Motor neuron (in vitro differentiated cells): ENCODE measurements at regions not wholly inside any gene's neighbourhood (a gene's known extent, or its start where the extent isn't known, plus 50 kb on each side); places are given as distances from the start of the nearest gene placed in this dataset.

ENCODE experiments used
- ATAC-seq, 8 experiments: fragments of 200-7000 bp; cut with Tn5 transposase; replicated peaks in 6 of 8; 2 replicates each; pipeline ENCODE4 v1.8.0; 2021; ENCODE audit warnings: mild to moderate bottlenecking in 8 of 8, moderate library complexity in 8 of 8
- H3K27ac ChIP-seq, 2 donors: fragments of 250-450 bp; sonication (Bioruptor Pico); 2 replicates each; pipeline ENCODE4 v1.9.0; 2021; ENCODE audit warnings: antibody characterized with exemption in 2 of 2, mild to moderate bottlenecking in 2 of 2, moderate library complexity in 1 of 2
- H3K4me1 ChIP-seq, 2 donors: fragments of 250-450 bp; sonication (Bioruptor Pico); replicated peaks in 1 of 2; 2 replicates each; pipeline ENCODE4 v1.6.1; 2021; ENCODE audit warnings: antibody characterized with exemption in 2 of 2, mild to moderate bottlenecking in 2 of 2, moderate library complexity in 1 of 2
- H3K4me3 ChIP-seq, 5 donors: fragments of 250-450 bp; sonication (Bioruptor Pico); 2 replicates each; pipeline ENCODE4 v1.9.0; 2021; ENCODE audit warnings: antibody characterized with exemption in 5 of 5, mild to moderate bottlenecking in 5 of 5, moderate library complexity in 4 of 5
- WGBS, 10 experiments: fragments of 450-650 bp; shearing (Covaris generic); methylation state at CpG; one replicate each; pipeline ENCODE4 v1.0.0; 2022; 5-methylcytosine and 5-hydroxymethylcytosine counted together
- in situ Hi-C, 9 experiments: fragments of 400-800 bp; cut with MboI; loops; one replicate each; pipeline ENCODE4 v1.15.0; 2021; ENCODE audit warnings: low sequenced_read_pairs in 9 of 9, low pct_unique_long_range_greater_than_20kb in 2 of 9; ENCODE audit not compliant: unreplicated experiment in 9 of 9

DNA sequence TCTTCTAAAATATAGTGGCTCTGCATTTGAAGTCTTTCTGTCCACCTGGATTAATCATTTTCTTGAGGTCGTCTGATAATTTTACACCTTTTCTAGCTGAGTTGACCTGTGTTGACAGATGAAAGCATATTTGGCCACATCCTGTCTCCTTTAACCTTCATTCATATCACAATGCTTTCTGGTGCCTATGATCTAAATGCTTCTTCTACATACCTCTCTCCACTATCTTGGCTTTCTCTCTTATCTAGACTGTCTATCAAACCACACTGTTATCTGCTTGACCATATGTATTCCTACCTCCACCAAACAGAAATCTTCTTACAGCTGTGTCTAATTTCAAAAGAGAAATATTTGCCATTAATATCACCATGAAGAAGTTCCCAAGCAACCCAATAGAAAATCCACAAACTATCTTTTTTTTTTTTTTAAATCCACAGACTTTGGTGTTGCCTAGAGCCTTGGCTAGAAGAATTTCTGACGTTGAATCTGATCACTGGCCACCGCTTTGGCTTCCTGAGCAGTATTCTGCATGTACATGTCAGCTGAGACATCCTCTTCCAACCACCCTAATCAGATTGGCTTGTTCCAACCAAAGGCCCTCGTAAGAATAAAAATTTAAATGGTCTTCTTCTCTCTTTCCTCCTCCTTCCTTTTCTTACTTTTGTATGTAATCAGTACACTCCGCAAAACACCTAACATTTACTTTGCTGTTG, 66.3 kb upstream of the SP4 start:
- H3K4me1 ChIP-seq, result peaks cover 9 to 10% of the 10 kb centered on the region in 2 donors
- in situ Hi-C loops, result no loop called here
- 0 to 93% (median 84%) methylated on average over 1 to 5 of the region's 5 CpGs for WGBS, 10 experiments
- no peak overlapping the region for H3K27ac ChIP-seq
- ATAC-seq, result no peak
- no peak overlapping the region for H3K4me3 ChIP-seq

DNA sequence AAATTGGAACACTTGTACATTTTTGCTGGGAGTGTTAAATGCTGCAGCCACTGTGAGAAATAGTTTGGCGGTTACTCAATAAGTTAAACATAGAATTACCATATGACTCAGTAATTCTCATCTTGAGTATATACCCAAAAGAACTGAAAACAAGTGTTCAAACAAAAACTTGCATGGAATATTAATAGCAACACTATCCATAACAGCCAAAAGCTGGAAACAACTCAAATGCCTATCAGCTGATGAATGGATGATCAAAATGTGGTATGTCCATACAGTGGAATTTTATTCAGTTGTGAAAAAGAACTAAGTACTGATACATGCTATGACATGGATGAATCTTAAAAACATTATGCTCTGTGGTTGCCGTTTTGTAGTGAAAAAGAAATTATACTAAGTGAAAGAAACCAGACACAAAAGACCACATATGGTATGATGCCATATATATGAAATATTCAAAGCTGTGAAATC, 63.0 kb upstream of the SP4 start:
- no peak overlapping the region for H3K27ac ChIP-seq
- in situ Hi-C loops, result no loop called here
- H3K4me3 ChIP-seq, result no peak overlapping the region
- 0 to 100% (median 69%) methylated on average over 1 to 2 of the region's 2 CpGs for WGBS, 10 experiments
- no peak for ATAC-seq
- no peaks in the 10 kb centered on the region for H3K4me1 ChIP-seq

DNA sequence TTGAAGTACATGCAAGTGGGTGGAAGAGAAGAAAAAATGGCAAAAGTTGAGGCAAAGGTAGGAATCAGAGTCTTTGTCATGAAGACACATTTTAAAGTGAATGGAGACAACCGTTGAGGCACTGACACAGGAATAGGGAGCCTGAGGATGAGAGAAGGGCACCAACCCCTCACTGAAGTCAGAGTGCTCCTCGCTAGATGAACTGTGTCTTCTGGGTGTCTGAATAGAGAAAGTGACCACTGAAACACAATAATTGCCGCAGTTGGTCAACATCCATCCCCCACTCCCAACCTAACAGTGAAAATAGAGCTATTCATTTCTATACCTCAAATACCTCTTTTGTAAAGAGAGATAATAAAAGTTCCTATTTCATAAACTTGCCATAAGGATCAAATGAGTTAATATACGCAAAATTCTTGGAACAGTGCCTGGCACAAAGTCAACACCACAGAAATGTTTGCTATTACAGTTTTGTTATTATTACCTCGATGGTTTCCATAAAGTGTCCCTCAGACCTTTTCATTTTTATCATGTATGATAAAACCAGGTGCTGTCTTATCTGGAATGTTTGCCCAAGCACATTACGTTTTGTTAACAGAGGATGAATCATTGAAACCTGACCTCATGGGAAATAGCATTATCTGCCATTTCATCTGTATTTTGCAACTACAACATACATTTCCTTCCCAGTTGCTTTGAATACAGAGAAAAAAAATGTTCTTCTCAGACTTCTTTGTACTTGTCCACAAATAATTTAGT, 61.8 kb upstream of the SP4 start:
- WGBS, 10 experiments, result 0 to 96% (median 83%) methylated on average over 1 to 6 of the region's 6 CpGs
- no peaks in the 10 kb centered on the region for H3K4me1 ChIP-seq
- H3K27ac ChIP-seq, result no peak overlapping the region
- in situ Hi-C loops, result no loop called here
- H3K4me3 ChIP-seq, result no peak overlapping the region
- ATAC-seq, result no peak

DNA sequence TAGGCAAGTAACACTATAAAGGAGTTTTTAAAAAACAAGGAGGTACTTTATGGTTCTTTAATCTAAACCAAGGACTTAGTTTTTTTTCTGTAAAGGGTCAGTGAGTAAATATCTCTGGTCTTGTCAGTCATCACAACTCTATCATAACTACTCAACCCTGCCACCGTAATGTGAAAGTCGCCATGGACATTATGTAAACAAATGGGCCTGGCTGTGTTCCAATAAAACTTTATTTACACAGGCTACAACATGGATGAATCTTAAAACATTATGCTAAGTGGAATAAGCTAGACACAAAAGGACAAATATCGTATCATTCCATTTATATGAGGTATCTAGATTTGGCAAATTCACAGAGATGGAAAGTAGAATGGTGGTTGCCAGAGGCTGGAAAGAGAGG, 60.8 kb upstream of the SP4 start:
- WGBS, 10 experiments, result 17 to 100% (median 93%) methylated on average over 1 to 3 of the region's 3 CpGs; no CpG with 5 or more reads in 1 of the 10 experiments
- Histone ChIP-seq H3K4me3 (no peak overlapping the region), H3K27ac (no peak overlapping the region), H3K4me1 (no peaks in the 10 kb centered on the region)
- ATAC-seq, result no peak
- in situ Hi-C loops, result no loop called here

DNA sequence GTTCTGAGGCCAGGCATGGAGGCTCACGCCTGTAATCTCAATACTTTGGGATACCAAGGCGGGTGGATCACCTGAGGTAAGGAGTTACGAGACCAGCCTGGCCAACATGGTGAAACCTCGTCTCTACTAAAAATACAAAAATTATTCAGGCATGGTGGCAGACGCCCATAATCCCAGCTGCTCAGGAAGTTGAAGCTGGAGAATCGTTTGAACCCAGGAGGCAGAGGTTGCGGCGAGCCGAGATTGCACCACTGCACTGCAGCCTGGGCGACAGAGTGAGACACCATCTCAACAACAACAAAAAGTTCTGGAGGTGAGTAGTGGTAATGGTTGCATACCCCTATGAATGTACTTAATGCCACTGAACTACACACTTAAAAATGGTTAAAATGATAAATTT, 60.3 kb upstream of the SP4 start:
- no peak for ATAC-seq
- H3K27ac ChIP-seq, result no peak overlapping the region
- no peak overlapping the region for H3K4me3 ChIP-seq
- WGBS, 10 experiments, result 0 to 95% (median 82%) methylated on average over 2 to 10 of the region's 10 CpGs; no CpG with 5 or more reads in 1 of the 10 experiments
- H3K4me1 ChIP-seq, result no peaks in the 10 kb centered on the region
- in situ Hi-C loops, result no loop called here

DNA sequence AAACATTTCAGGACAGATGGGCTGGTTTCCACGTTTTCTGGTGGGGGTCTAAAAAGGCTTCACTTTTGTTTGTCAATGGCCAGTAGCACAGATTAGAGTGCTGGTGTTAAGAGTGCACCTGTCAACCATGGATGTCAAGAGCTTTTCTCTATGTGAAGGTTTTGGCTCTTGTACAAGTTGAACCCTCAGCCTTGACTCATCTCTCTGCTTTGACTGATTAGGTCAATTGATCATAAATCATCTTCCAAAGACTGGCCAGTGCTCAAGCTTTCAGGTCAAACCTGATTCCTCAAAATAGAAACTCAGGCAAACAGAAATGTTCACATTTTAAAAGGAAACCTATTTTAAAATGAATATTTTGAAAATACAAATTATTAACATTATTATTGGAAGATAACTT, 59.6 kb upstream of the SP4 start:
- Histone ChIP-seq H3K4me3 (no peak overlapping the region), H3K4me1 (no peaks in the 10 kb centered on the region), H3K27ac (no peak overlapping the region)
- WGBS, 10 experiments, result 0 to 88% (median 0%) methylated on average over 1 of the region's 1 CpG; no CpG with 5 or more reads in 5 of the 10 experiments
- ATAC-seq, result no peak
- in situ Hi-C loops, result no loop called here

DNA sequence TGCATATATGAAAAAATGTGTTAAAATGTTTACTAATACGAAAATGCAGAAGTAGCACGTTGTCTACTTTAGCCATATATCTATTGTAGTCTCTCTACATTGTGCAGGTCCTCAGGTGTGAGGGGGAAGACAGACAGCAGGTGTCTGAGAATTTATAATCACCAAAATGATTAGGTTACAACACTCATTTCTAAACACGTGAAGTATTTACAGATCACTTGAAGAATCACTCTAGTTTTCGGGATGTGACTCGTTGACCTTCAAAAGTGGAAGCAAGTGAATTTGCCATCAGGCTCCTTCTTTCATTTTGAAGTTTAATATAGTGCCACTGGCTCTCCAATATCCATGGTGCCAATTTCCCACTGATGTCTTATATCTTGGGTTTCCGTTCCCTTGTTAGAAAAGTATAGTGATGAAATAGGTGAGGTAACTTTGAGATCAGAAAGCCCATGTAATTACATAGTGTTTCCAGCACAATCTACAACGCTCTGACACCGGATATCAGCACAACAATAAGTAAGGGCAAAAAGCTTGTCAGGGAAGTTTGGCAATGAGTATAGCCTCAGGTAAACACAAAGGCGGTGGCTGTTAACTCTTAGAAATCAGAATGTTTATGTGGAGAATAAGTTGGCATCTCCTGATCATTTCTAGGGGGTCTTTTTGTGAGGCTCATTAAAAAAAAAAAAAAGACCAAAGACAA, 57.5 kb upstream of the SP4 start:
- Histone ChIP-seq H3K27ac (no peak overlapping the region), H3K4me3 (no peak overlapping the region), H3K4me1 (no peaks in the 10 kb centered on the region)
- WGBS, 10 experiments, result 11 to 100% (median 84%) methylated on average over 2 to 8 of the region's 9 CpGs
- in situ Hi-C loops, result no loop called here
- ATAC-seq, result no peak

DNA sequence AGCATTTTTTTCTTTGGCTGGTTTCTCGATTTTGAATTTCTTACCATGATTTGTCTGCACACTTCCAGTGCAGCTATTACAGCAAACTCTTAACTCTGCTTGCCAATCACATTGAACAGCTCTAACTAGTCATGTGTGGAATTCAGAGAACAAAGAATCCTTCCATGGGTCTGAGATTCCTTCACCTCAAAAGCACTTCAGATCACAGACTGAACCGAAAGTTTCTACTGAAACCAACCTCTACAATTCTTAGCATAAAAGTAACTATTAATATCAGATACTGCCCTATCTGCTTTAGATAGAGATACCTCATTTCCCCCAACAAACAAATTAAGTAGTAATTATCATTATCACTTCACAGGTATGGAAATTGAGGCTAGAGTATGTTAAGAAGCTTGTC, 56.5 kb upstream of the SP4 start:
- no peak overlapping the region for H3K27ac ChIP-seq
- in situ Hi-C loops, result no loop called here
- no peak for ATAC-seq
- no peaks in the 10 kb centered on the region for H3K4me1 ChIP-seq
- 6 to 84% (median 57%) methylated on average over 1 to 2 of the region's 2 CpGs; no CpG with 5 or more reads in 1 of the 10 experiments for WGBS, 10 experiments
- H3K4me3 ChIP-seq, result no peak overlapping the region

DNA sequence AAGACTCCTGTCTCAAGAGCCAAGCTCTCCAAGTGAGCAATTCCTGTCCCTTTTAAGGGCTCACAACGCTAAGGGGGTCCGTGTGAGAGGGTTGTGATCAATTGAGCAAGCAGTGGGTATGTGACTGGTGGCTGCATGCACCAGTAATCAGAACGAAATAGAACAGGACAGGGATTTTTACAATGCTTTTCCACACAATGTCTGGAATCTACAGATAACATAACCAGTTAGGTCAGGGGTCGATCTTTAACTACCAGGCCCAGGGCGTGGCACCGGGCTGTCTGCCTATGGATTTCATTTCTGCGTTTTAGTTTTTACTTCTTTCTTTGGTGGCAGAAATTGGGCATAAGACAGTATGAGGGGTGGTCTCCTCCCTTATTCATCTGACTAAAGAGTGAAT, 54.9 kb upstream of the SP4 start:
- in situ Hi-C loops, result no loop called here
- no peak for ATAC-seq
- Histone ChIP-seq H3K27ac (no peak overlapping the region), H3K4me1 (no peaks in the 10 kb centered on the region), H3K4me3 (no peak overlapping the region)
- 15 to 97% (median 90%) methylated on average over 3 to 7 of the region's 7 CpGs; no CpG with 5 or more reads in 3 of the 10 experiments for WGBS, 10 experiments

DNA sequence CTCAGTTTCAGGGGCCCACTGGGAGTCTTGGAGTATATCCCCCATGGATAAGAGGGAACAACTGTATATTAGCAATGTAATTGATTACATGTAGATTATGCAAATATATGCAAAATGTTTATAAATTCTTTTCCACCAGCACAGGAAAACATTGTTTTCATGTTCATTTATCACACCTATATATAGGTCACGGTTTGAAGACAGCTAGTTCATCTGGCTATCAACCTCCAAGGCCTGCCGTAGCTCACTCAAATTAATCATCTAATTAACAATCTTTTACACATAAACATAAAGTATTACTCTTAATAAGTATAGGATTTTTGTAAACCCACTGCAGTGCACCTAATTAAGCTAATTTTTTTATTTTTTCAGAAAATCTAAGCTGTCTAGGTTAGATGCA, 53.7 kb upstream of the SP4 start:
- Histone ChIP-seq H3K4me1 (no peaks in the 10 kb centered on the region), H3K4me3 (no peak overlapping the region), H3K27ac (no peak overlapping the region)
- in situ Hi-C loops, result no loop called here
- ATAC-seq, result no peak
- WGBS, 10 experiments, result 13 to 100% (median 84%) methylated on average over 1 to 2 of the region's 2 CpGs; no CpG with 5 or more reads in 1 of the 10 experiments

DNA sequence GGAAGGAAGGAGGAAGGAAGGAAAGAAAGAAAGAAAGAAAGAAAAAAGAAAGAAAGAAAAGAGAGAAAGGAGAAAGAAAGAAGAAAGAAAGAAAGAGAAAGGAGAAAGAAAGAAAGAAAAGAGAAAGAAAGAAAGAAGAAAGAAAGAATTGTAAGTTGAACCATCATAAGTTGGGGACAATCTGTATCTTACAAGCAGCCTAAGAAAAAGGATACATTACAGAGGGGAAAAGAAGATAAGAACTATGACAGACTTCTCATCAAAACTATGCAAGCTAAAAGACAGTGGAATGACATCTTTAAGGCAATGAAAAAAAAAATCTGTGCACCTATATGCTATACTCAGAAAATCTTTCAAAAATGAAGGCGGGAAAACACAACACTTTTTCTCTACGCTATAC, 50.3 kb upstream of the SP4 start:
- no peak for ATAC-seq
- Histone ChIP-seq H3K27ac (no peak overlapping the region), H3K4me3 (no peak overlapping the region), H3K4me1 (no peaks in the 10 kb centered on the region)
- 14 to 100% (median 47%) methylated on average over 1 to 2 of the region's 2 CpGs; no CpG with 5 or more reads in 2 of the 10 experiments for WGBS, 10 experiments
- in situ Hi-C loops, result no loop called here
